Transverse colon (tissue), 4 donors: ENCODE measurements at regions not wholly inside any gene's neighbourhood (a gene's known extent, or its start where the extent isn't known, plus 50 kb on each side); places are given as distances from the start of the nearest gene placed in this dataset.

Experiments
- CTCF ChIP-seq, 5 experiments: fragments of 200-600 bp in 3 of 5; fragments of 450-650 bp in 2 of 5; sonication (generic) in 3 of 5; IDR thresholded peaks; 1 replicate in 2 of 5; 2 replicates in 3 of 5; pipeline ENCODE4 v1.5.1; 2016 to 2017; ENCODE audit warnings: antibody characterized with exemption in 5 of 5, inconsistent platforms in 3 of 5, mild to moderate bottlenecking in 2 of 5, moderate library complexity in 1 of 5
- POLR2A ChIP-seq: fragments of 450-650 bp; IDR thresholded peaks from one replicate; pipeline ENCODE4 v1.6.1; 2016; ENCODE audit warnings: antibody characterized with exemption, mild to moderate bottlenecking, moderate library complexity
- POLR2AphosphoS5 ChIP-seq, 3 donors: sonication (generic); formaldehyde crosslinking; IDR thresholded peaks; one replicate each; pipeline ENCODE4 v1.6.1; 2016; ENCODE audit warnings: antibody characterized with exemption in 3 of 3

DNA sequence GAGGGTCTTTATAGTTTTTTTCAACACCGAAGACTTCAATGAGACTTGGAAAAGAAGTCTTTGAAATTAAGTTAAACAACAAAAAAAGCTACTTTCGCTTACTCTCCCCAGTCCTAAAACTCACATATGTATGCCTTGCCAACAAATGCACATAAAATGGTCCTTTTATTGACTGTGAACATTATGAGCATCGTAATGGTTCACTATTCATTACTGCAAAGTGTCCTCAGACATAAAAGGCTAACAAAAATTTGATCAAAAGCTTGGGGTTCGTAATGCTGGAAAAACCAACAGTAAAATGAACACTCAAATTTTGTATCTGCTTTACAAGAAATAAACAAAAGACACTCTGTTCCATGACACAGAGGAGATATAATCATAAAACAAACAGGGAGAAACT lies 285.3 kb upstream of the SLC8A1 start:
- TF ChIP-seq POLR2A (no peak), POLR2AphosphoS5 (IDR thresholded peaks at IDR 0.05) (no peak), CTCF (IDR thresholded peaks at IDR 0.05) (no peak)
